NCI-H1694 treated with DMSO at 0.1 percent for 48 hours (cell line): ENCODE measurements at regions not wholly inside any gene's neighbourhood (a gene's known extent, or its start where the extent isn't known, plus 50 kb on each side); places are given as distances from the start of the nearest gene placed in this dataset.
"Not testable (repeated sequence)": the region's sequence is repeated elsewhere in the genome, so short reads cannot be mapped to it uniquely, and the experiment has no call there.

Experiments
- DNase-seq: peaks from one replicate; lab custom pipeline; 2025; lab: John Stamatoyannopoulos, UW

DNA sequence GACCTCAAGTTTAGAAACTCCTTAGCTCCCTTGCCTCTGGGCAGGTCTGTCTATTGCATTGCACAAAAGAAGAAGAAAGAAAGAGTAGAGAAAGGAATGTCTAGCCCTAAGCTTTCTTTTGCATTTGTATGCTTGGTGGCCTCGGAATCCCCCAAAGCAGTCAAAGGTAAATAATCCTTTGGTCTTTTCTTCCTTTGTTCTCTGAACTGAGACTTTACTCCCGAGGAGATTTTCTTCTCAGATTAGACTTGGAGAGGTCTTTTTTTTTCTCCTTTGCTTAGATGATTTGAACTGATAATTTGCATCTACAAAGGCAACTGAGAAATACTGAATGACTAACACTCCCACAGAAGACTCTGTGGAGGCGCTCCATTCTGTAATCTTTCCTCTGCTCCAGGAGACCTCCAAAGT, 93.2 kb downstream of the AKR1D1 start:
- no peak for DNase-seq

DNA sequence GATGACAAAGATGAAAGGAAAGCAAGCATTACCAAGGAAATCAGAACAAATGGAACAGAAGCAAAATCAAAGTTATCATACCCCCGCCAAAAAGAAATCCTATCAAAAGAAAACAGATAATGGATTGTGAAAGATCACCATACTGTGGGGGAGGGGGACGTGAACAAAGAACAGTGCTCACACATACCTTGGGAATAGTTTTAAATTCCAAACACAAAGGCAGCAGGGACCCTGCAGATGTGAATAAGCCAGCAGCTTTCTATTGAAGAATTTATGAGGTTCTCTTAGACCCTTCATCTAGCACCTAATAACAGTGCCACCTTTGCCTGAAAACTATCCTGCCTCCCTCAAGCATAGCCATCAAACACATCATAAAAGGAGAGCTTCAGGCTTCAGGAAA, 94.0 kb downstream of the AKR1D1 start:
- DNase-seq = no peak

DNA sequence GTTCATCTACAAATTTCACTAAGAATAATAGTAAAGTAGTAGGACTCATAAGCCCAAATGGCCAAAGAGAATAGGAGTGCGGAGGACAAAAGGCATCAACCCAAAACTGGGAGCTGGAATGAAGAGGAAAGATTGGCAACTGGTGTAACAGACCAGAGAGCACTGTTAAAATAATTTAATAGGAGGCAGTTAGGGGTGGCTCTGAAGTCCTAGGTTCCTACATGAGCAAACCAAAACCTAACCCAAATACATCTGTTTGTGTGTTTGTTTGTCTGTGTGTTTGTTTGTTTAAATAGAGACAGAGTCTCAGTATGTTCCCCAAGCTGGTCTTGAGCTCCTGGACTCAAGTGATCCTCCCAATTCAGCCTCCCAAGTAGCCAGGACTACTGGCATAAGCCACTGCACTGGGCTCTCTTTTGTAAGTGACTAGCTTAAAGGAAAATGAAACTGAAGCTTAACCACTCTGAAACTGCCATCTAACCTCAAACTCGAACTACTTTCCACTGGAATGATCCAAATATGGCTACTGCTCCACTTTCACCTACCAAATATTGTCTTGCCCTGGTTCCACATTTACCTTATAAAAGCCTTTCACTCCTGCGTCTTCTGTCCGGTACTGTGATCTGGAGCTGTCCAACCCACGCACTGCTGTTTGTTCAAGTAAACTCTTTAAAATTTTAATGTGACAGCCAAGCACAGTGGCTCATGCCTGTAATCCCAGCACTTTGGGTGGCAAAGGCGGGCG, 94.9 kb downstream of the AKR1D1 start:
- DNase-seq = no peak

DNA sequence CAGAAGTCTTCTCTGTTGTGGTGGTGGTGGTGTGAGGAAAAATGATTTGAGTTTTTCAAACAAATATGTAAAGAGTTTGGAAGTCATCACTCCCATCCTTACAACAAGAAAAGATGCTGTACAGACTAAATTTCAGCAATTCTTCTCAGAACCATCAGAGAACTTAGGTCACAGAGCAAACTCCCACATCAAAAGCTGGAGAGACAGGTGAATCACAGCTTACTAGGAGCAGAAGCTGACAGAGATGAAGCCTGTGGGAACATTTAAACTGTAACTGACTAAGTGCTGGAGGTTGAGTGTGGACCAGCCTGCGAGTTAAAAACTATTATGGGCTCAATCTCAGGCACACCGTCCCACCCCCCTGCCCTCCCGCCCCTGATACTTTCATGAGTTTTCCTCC, 97.3 kb downstream of the AKR1D1 start:
- DNase-seq = no peak

DNA sequence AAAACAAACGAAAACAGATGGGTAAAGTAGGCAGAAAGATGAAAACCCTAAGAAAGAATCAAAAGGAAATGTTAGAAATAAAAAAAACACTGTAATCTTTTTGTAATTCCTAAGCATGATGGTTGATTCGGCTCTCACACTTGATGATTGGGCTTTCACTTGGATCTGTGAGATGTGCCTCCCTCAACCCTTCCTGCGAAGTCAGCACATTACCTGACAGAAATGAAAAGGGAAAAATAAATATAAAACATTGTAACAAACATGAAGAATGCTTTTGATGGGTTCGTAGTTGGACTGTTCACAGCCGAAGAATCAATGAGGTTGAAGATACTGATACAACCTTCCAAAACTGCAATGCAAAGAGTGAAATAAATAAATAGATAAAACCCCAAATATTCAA, 99.8 kb downstream of the AKR1D1 start:
- DNase-seq = no peak

DNA sequence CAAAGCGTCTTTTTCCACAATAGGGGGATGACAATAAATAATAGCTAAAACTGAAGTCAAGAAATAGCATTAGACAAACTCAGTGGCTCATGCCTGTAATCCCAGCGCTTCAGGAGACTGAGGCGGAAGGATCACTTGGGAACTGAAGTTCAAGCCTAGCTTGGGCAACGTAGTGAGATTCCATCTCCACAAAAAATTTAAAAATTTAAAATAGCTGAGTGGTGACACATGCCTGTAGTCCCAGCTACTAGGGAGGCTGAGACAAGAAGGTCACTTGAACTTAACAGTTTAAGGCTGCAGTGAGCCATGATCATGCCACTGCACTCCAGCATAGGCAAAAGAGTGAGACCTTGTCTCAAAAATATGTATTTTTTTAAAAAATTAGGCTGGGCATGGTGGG, 107.9 kb downstream of the AKR1D1 start:
- no peak for DNase-seq

DNA sequence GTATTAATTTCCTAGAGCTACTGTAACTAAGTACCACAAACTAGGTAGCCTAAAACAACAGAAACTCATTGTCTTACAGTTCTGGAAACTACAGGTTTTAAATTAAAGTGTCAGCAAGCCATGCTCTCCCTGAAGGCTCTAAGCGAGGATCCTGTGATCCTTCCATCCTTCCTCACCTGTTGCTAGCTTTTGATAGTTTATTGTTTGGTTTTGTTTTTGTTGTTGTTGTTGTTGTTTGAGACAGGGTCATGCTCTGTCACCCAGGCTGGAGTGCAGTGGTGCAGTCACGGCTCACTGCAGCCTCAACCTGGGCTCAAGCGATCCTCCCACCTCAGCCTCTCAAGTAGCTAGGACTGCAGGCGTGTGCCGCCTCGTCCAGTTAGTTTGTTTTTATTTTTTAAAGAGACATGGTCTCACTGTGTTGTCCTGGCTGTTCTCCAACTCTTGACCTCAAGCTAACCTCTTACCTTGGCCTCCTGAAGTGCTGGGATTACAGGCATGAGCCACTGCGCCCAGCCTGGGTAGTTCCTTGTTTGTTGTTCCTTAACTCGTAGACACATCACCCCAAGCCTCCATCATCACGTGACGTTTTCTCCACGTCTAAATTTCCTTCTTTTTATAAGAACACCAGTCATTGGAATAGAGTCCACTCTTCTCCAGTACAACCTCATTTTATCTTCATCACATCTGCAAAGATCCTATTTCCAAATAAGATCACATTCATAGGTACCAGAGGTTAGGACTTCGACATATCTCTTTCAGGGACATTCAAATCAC, 109.1 kb downstream of the AKR1D1 start:
- no peak for DNase-seq

DNA sequence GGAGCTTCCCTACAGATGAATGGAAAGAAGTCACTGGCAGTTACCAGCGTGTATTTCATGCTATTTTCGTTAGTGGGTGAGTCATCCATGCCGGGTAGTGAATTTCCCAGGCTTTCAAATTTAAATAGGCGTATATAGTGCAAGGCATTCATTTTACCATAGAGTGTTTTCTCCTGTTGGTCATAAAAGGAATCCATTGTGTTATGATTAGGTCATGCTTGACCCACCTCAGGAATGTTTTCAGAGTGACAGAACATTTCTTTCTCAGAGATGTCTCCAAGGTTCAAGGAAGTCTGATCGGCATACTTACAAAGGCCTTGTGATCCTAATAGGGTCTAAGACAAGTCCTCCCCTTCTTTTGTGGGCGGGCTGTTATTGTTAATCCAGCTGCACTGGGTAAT, 110.7 kb downstream of the AKR1D1 start:
- DNase-seq = no peak

DNA sequence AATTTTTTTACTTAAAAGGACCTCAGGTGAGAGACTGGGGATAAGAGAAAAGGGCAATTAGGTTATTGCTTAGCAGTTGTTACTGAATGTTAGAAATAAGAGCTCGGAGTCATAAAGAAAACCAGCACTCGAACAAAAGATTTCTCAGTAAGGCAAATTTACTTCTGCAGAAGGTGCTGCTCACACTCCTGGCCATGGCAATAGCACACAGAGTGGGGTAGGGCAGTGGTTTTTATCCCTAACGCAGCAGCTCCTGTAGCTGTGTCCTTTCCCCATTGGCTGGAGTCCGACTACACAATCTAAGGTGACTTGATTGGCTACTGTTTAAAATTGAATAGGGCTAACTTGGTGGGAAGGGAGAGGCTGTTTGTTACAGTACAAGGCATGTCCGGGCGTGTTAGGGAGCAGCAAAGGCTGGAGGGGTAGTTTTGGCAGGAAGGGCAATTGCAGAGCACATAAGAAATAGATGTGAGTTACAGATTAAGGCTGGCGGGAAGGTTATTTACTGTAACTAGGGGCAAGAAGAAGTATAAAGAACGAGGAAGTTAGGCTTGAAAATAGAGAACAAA, 112.1 kb downstream of the AKR1D1 start:
- no peak for DNase-seq

DNA sequence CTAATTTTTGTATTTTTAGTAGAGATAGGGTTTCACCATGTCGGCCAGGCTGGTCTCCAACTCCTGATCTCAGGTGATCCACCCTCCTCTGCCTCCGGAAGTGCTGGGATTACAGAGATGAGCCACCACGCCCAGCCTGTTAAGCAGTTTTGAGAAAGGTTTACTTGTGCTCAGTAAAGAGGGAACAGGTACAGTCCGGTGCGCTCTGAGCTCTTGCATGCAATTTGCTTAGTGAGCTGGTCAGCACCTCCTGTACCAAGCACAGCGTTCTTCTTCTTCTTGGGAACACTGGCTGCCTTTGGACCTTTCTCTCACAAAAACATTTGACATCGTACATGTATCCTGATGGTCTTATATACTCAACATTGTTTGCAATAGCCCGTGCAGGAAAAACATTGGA, 118.3 kb downstream of the AKR1D1 start:
- no peak for DNase-seq

DNA sequence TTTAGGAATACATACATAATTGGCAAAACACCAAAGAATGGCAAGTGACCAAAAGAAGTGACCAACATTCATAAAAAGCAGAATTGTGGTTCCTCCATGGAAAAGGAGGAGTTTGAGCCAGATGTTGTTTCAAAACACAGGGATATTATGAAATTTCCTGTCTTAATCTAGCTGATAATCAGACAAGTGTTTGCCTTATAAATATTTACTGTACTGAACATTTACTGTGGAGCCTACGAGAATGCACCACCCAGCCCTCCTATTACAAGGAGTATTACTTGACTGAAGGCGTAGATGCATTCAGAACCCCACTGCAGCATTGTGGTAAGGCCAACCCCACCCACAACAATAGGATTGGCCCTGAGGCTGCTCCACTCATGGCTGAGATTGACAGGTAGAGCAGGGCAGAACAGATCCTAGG, 118.9 kb downstream of the AKR1D1 start:
- DNase-seq = no peak

DNA sequence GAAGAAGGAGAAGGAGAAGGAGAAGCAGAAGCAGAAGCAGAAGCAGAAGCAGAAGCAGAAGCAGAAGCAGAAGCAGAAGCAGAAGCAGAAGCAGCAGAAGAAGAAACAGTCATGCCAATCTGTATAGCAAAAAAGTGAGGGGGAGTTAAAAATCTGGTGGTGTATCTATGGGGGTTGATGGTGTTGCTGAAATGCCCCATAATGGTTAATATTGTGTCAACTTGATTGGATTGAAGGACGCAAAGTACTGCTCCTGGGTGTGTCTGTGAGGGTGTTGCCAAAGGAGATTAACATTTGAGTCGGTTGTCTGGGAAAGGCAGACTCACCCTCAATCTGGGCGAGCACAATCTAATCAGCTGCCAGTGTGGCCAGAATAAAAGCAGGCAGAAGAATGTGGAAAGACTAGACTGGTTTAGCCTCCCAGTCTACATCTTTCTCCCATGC, 120.3 kb downstream of the AKR1D1 start:
- DNase-seq = not testable (repeated sequence)

DNA sequence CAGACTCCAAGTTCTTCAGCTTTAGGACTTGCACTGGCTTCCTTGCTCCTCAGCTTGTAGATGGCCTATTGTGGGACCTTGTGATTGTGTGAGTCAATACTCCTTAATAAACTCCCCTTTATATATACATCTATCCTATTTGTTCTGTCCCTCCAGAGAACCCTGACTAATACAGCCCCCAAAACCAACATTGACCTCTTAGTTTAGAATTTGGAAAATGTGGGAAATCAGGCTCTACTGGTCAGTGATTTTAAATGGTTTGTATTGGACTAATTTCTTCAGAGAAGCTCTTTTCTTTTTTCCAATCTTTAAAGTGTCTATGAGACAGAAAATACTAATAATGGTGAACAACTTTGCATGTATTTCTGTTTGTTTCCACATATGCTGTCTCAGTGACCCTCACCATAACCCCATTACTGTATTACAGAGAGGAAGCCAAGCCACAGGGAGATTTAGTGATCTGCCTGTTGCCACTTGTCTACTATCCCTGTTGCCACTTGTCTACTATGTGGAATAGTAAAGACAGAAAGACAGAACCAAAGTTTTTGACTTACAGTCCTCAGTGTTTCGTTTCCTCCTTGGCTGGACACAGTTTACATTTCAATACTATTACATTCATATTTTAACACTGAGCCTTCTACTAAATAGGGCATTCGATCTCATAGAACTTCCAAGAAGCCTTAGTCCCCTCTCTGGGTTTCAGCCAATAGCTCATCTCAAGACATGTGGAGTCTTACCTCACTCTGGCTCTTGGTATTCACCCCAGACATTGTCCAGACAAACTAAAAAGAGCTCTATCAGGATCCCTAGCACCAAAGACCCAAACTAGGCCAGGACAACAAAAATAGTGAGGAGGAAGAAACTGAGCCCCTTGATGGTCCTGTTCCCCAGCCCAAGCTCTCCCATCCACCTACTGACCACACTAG, 121.0 kb downstream of the AKR1D1 start:
- no peak for DNase-seq

DNA sequence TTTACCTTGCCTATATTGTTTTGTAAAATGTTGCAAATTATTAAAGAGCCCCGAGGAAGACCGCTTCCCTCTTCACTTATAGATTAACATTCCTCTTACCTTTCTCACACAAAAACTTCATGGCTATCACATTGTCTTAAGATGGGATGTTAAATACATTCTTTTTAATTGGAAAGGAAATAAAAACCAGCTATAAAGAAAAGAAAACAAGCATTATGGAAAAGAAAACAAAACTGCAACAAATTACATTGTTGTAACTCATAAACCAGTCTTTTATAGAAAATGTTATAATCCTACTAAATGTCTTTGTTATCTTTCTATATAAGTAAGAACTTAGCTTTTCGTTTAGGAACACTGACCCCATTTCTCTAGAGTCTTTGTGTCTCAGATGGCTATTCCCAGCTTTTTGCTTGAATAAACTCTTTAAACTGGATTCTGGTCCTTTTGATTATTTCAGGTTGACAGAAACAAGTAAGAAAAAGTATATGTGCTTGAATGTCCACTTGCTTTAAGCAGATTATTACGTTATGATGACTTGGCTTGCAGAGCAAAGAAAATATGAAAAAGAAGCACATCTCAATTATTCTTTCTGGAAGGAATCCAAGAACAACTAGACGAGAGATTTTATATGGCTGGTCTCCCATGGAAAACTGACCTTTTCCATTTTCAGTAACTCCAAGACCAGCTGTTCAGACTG, 128.2 kb downstream of the AKR1D1 start:
- no peak for DNase-seq

DNA sequence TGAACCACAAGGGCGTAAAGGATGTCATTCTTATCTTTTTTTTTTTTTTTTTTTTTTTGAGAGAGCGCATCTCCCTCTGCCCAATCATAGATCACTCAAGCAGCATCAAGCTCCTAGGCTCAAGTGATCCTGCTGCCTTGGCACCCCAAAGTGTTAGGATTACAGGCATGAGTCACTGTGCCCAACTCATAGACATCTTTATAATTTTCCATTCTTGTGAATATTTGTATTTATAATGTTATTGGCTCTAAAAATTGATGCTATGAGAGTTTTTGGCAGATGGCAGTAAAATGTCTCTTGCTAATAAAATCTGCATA, 128.7 kb downstream of the AKR1D1 start:
- no peak for DNase-seq

DNA sequence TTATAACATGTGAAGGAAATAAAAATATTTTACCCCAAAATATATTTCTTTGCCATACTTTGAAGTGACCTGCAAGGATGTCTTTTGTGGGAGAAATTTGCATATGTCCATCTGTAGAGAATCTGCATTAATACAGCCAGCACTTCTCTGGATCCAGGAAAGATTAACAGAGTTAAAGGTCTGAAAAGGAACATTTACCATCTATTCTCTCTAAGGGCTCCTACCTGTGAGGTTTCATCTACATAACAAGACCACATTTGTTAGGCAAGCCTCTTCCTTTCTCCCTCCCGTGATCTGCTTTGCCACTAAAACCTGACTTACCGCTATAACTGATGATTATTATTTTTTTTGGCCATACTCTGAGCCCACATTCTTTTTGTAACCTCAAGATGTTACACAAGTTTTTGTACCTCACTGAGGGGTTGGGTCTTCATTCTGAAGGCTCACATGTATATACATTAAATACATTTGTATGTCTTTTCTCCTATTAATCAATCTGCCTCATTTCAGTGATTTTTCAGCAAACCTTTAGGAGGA, 129.4 kb downstream of the AKR1D1 start:
- no peak for DNase-seq

DNA sequence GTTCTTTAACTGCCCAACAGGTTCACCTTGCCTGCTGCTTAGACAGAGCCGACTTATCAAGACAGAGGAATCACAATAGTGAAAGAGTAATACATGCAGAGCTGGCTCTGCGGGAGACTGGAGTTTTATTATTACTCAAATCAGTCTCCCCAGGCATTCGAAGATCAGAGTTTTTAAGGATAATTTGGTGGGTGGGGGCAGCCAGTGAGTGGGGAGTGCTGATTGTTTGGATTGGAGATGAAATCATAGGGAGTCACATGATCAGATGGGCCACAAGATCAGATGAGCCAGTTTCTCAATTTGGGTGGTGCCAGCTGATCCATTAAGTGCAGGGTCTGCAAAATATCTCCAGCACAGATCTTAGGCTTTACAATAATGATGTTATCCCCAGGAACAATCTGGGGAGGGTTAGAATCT, 131.3 kb downstream of the AKR1D1 start:
- no peak for DNase-seq

DNA sequence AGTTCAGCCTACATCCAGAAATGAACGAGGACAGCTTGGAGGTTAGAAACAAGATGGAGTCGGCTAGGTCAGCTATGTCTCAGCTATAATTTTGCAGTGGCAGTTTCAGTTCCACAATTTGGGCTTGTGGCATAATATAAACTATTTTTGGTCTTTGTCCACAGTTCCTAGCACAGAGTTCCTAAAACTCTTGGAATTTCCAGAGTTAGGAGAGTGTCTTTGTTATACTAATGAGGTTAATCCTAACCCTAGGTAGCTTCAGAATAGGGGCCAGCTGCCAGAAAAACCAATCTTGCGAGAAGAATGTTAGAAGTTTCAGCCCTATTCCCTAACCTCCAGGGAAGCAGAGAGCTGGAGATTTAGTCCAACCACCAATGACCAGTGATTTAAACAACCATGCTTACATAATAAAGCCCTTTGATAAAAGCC, 131.9 kb downstream of the AKR1D1 start:
- no peak for DNase-seq

DNA sequence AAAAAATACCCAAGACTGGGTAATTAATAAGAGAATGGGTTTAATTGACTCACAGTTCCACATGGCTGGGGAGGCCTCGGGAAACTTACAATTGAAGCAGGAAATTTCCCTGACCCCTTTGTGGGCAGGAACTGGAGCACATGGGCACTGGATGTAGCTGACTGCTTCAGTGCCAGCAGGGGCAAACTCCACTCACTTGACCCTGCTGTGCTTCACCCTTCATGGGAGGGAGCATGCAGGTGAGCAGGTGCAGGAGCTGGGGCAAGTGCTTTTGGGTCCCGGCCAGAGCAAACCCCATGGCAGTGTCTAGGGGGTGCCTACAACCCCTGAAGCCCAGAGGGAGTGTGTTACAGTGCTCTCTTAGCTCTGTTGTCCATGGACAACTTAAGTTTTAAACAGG, 132.6 kb downstream of the AKR1D1 start:
- DNase-seq = no peak

DNA sequence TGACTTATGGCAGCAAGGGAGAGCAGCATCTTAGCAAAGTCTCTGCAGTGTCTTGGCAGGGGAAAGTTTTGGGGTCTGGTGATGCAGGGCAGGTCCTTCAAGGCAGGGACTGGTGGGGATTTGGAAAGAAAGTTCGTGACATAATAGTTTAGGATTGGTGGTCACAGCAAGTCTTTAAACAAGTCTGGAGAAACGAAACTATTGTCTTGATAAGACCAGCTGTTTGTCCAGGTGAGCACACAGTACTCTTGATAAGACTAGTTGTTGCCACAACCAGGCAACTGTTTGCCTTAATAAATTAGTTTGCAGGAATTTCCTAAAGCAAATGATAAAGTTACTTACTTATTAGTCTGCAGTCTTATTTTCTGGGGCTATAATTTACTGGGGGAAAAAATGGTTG, 136.1 kb downstream of the AKR1D1 start:
- no peak for DNase-seq

DNA sequence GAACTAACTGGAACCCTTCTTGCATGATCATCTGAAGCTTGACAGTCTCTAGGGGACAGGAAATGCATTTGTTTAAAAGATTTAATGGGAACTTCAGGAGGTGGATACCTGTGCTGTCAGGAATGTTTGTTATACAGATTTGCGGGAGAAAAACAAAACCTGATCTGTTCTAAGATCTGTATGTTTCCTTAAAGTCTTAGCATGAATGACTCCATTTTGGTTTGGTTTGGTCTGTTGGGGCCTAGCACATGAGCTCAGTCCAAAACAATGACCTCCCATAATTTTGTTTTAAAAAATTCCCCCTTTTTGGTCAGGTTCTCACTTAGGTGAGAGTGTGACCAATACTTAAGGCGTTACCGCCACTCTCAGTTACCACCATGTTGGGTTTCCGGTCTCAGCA, 138.7 kb downstream of the AKR1D1 start:
- no peak for DNase-seq
